Transverse colon (tissue), 4 donors: ENCODE measurements at regions not wholly inside any gene's neighbourhood (a gene's known extent, or its start where the extent isn't known, plus 50 kb on each side); places are given as distances from the start of the nearest gene placed in this dataset.

Source experiments
- CTCF ChIP-seq, 5 experiments: fragments of 200-600 bp in 3 of 5; fragments of 450-650 bp in 2 of 5; sonication (generic) in 3 of 5; IDR thresholded peaks; 1 replicate in 2 of 5; 2 replicates in 3 of 5; pipeline ENCODE4 v1.5.1; 2016 to 2017; ENCODE audit warnings: antibody characterized with exemption in 5 of 5, inconsistent platforms in 3 of 5, mild to moderate bottlenecking in 2 of 5, moderate library complexity in 1 of 5
- EP300 ChIP-seq: sonication (generic); formaldehyde crosslinking; IDR thresholded peaks from one replicate; pipeline ENCODE4 v1.6.1; 2017; ENCODE audit warnings: antibody characterized with exemption, low read depth
- POLR2A ChIP-seq: fragments of 450-650 bp; IDR thresholded peaks from one replicate; pipeline ENCODE4 v1.6.1; 2016; ENCODE audit warnings: antibody characterized with exemption, mild to moderate bottlenecking, moderate library complexity
- POLR2AphosphoS5 ChIP-seq, 3 donors: sonication (generic); formaldehyde crosslinking; IDR thresholded peaks; one replicate each; pipeline ENCODE4 v1.6.1; 2016; ENCODE audit warnings: antibody characterized with exemption in 3 of 3

- TF ChIP-seq CTCF (IDR thresholded peaks at IDR 0.05) (no peak), POLR2A (no peak), EP300 (no peak), POLR2AphosphoS5 (IDR thresholded peaks at IDR 0.05) (no peak)
Measured at GRCh38 chr5:158304607-158305006, 445.7 kb upstream of the CLINT1 start.
